AG04450 (cell line): ENCODE measurements at regions not wholly inside any gene's neighbourhood (a gene's known extent, or its start where the extent isn't known, plus 50 kb on each side); places are given as distances from the start of the nearest gene placed in this dataset.

Source experiments
- CTCF ChIA-PET: fragments of 300-600, 350-600 bp; formaldehyde crosslinking; extraction: SDS; loops from one replicate; lab custom pipeline; 2022; ENCODE audit warnings: antibody characterized with exemption, inconsistent platforms; lab: Charles Lee
- POLR2A ChIA-PET: fragments of 350-600 bp; formaldehyde crosslinking; extraction: SDS; loops from one replicate; lab custom pipeline; 2021; ENCODE audit warnings: antibody characterized with exemption, inconsistent platforms; lab: Yijun Ruan, JAX
- DNase-seq: peaks from one replicate; pipeline ENCODE4 v3.0.0-alpha.2; 2011; ENCODE audit warnings: low read depth, low spot score
- H3K27ac ChIP-seq: one replicate; pipeline ENCODE4 v1.5.1; 2012; ENCODE audit warnings: low read depth, low read length, control low read depth
- H3K27me3 ChIP-seq: one replicate; pipeline ENCODE4 v1.6.0; 2012; ENCODE audit warnings: low read length; ENCODE audit not compliant: control insufficient read depth, insufficient read depth
- H3K4me3 ChIP-seq: 2 replicates; pipeline ENCODE4 v1.5.1; 2011; ENCODE audit warnings: mild to moderate bottlenecking, low read depth, low read length, control low read depth
- H3K9me3 ChIP-seq: 2 replicates; pipeline ENCODE4 v1.5.1; 2012; ENCODE audit warnings: low read length; ENCODE audit not compliant: control insufficient read depth, insufficient read depth
- CTCF ChIP-seq: IDR thresholded peaks from 2 replicates; pipeline ENCODE4 v1.5.1; 2011; ENCODE audit warnings: low read depth, low read length, control low read depth, inconsistent platforms

DNA sequence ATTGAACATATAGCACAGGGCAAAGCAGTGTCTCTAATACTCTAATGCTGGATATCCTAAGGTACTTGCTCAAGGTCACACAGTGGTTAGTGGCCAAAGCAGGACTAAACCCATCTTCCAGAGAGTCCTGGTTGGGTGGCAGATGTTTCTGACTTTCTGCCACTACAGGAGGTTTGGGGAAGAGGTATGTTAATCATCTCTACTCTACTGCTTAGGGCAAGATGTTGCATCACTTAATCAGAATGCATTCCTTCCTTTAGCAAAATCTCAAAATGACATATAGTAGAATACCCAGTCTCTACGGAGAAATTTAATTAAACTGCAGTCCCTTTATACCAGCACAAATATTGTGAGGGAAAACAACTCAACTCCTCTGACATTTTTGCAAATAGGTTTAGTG is 190.7 kb upstream of the FAM241A start:
- Histone ChIP-seq H3K27me3 (no peaks in the 10 kb centered on the region), H3K27ac (no peak overlapping the region), H3K4me3 (no peak overlapping the region), H3K9me3 (no peaks in the 10 kb centered on the region)
- CTCF ChIA-PET: no interaction called here
- no peak for TF ChIP-seq CTCF
- DNase-seq: no peak
- POLR2A ChIA-PET: no interaction called here

DNA sequence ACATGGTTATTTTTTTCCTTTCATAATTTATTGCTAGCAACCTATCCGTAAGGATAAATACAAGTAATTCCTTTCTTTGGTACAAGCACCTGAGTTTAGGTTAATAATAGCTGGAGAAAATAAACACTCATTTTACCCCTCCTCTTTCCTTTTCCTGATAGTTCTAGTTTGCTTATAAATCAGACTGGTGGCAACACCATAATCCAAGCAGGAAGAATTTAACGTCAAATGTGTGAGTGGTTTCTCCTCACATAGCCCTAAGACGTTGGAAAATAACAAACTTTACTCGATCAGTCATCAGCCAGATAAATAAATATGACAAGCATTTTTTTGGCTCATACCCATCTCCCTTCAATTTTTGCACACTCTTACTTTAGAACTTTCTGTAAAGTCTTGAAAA is 190.3 kb upstream of the FAM241A start:
- ChIA-PET CTCF (no interaction called here), POLR2A (no interaction called here)
- Histone ChIP-seq H3K27ac (no peak overlapping the region), H3K27me3 (no peaks in the 10 kb centered on the region), H3K4me3 (no peak overlapping the region), H3K9me3 (no peaks in the 10 kb centered on the region)
- DNase-seq: no peak
- TF ChIP-seq CTCF: no peak

GRCh38 chr4:111957116-111957515 is 188.1 kb upstream of the FAM241A start:
- Histone ChIP-seq H3K27ac (no peak overlapping the region), H3K9me3 (no peaks in the 10 kb centered on the region), H3K27me3 (no peaks in the 10 kb centered on the region), H3K4me3 (no peak overlapping the region)
- ChIA-PET POLR2A (no interaction called here), CTCF (no interaction called here)
- no peak for DNase-seq
- no peak for TF ChIP-seq CTCF

- no peak for DNase-seq
- no peak for TF ChIP-seq CTCF
- ChIA-PET POLR2A (no interaction called here), CTCF (no interaction called here)
- Histone ChIP-seq H3K9me3 (no peaks in the 10 kb centered on the region), H3K27ac (no peak overlapping the region), H3K4me3 (no peak overlapping the region), H3K27me3 (no peaks in the 10 kb centered on the region)
Measured at GRCh38 chr4:111957997-111958396, 187.3 kb upstream of the FAM241A start.

DNA sequence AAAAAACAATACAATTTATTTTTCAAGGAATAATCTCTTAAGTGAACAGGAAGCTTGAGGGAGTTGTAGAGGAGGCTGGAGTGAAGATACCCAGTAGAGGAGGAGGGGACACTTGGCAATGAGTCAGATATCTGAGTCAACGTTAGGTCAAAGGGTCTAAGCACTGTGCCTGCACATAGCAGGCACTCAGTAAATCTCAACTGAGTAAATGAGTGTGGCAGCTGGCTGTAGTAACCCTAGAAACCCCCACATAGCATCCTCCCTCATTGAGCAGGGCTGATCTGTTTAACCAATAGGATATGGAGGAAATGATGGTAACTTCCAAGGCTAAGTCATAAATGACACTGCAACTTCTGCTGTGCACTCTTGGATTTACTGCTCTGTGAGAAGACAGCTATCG is 186.0 kb upstream of the FAM241A start:
- Histone ChIP-seq H3K4me3 (no peak overlapping the region), H3K9me3 (no peaks in the 10 kb centered on the region), H3K27me3 (no peaks in the 10 kb centered on the region), H3K27ac (no peak overlapping the region)
- CTCF ChIA-PET: no interaction called here
- no peak for TF ChIP-seq CTCF
- DNase-seq: no peak
- POLR2A ChIA-PET: no interaction called here
